ENCODE measurements at regions not wholly inside any gene's neighbourhood (a gene's known extent, or its start where the extent isn't known, plus 50 kb on each side); places are given as distances from the start of the nearest gene placed in this dataset.

GRCh38 chr4:126738527-126738923 lies 894.2 kb upstream of the INTU start:
- Mint-ChIP-seq H3K36me3 (ENCODE audit: low read depth) (no peaks in the 10 kb centered on the region), H3K4me1 (no peaks in the 10 kb centered on the region), H3K4me3 (no peak overlapping the region), H3K27ac (no peak overlapping the region), H3K27me3 (ENCODE audit: low read depth) (no peaks in the 10 kb centered on the region), H3K9me3 (no peaks in the 10 kb centered on the region)
- TF ChIP-seq, protein P1, sequence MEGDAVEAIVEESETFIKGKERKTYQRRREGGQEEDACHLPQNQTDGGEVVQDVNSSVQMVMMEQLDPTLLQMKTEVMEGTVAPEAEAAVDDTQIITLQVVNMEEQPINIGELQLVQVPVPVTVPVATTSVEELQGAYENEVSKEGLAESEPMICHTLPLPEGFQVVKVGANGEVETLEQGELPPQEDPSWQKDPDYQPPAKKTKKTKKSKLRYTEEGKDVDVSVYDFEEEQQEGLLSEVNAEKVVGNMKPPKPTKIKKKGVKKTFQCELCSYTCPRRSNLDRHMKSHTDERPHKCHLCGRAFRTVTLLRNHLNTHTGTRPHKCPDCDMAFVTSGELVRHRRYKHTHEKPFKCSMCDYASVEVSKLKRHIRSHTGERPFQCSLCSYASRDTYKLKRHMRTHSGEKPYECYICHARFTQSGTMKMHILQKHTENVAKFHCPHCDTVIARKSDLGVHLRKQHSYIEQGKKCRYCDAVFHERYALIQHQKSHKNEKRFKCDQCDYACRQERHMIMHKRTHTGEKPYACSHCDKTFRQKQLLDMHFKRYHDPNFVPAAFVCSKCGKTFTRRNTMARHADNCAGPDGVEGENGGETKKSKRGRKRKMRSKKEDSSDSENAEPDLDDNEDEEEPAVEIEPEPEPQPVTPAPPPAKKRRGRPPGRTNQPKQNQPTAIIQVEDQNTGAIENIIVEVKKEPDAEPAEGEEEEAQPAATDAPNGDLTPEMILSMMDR (IDR thresholded peaks at IDR 0.05; ENCODE audit: unreplicated experiment in 3 of 3) = no peak

DNA sequence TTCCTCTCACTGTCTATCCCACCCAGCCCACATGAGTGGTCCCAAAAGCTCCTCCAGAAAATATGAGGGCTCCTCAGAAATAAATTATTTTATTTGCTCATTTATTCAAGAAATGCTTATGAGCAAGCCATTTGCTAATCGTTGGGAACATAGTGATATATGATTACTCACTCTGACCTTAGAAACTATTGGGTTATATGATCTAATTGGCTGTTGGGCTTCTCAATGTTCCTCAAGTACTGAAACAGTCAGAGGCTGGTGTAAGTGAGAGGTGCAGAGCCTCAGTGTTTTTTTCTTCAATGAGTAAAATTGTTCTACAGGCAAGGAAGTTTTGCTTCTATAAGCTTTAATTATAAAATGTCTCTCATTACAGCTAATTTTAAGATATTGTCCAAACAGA lies 893.8 kb upstream of the INTU start:
- H3K27me3 Mint-ChIP-seq (ENCODE audit: low read depth) = no peaks in the 10 kb centered on the region
- TF ChIP-seq, protein P1 (IDR thresholded peaks at IDR 0.05; ENCODE audit: unreplicated experiment in 3 of 3) = no peak
- H3K36me3 Mint-ChIP-seq (ENCODE audit: low read depth) = no peaks in the 10 kb centered on the region
- no peak overlapping the region for H3K27ac Mint-ChIP-seq
- H3K9me3 Mint-ChIP-seq = peaks cover 4% of the 10 kb centered on the region
- H3K4me3 Mint-ChIP-seq = no peak overlapping the region
- H3K4me1 Mint-ChIP-seq = no peaks in the 10 kb centered on the region

DNA sequence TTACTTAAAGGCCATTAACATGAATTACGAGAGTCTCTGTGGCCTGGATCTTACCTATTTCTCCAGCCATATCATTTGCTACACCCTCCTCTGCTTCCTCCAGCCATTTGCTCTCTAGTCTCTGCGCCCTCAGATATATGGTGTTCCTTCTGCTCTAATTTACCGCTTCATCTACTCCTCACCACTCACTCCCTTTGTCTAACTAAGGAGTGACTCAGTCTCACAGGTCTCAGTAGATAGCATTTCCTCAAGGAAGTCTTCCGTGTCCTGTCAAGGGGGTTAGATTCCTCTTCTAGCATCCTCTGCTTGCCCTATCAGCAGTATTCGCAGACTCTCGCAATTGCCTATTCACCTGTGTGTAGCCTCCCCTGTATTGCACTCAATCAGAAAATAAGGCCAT lies 892.1 kb upstream of the INTU start:
- H3K27me3 Mint-ChIP-seq (ENCODE audit: low read depth) = no peaks in the 10 kb centered on the region
- H3K4me1 Mint-ChIP-seq = no peaks in the 10 kb centered on the region
- no peak overlapping the region for H3K4me3 Mint-ChIP-seq
- no peak overlapping the region for H3K27ac Mint-ChIP-seq
- H3K36me3 Mint-ChIP-seq (ENCODE audit: low read depth) = no peaks in the 10 kb centered on the region
- TF ChIP-seq, protein P1 (IDR thresholded peaks at IDR 0.05; ENCODE audit: unreplicated experiment in 3 of 3) = no peak
- H3K9me3 Mint-ChIP-seq = peaks cover 7% of the 10 kb centered on the region

- no peaks in the 10 kb centered on the region for H3K36me3 Mint-ChIP-seq (ENCODE audit: low read depth)
- no peak overlapping the region for H3K27ac Mint-ChIP-seq
- TF ChIP-seq, protein P1 (IDR thresholded peaks at IDR 0.05; ENCODE audit: unreplicated experiment in 3 of 3) = no peak
- no peak overlapping the region for H3K4me3 Mint-ChIP-seq
- no peaks in the 10 kb centered on the region for H3K4me1 Mint-ChIP-seq
- no peaks in the 10 kb centered on the region for H3K27me3 Mint-ChIP-seq (ENCODE audit: low read depth)
- H3K9me3 Mint-ChIP-seq = peaks cover 14% of the 10 kb centered on the region
Observed at GRCh38 chr4:126742048-126742447, 890.7 kb upstream of the INTU start.

DNA sequence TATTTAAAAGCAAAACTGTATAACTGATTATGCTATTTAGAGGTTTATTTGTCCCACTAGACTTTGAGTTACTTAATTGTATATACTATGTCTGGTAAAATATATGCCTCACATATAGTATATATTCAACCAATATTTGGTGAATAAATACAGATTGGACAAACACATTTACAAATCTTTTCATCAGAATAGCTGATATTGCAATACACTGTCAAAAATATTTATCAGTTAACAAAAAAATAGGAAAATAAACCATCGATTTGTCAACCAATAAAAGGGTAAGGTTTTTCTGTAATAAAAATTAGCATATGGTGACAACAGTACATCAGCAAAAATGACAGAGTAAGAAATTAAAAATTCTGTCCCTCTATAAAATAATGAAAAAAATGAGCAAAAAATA lies 889.9 kb upstream of the INTU start:
- Mint-ChIP-seq H3K27ac (no peak overlapping the region), H3K4me1 (no peaks in the 10 kb centered on the region), H3K9me3 (peaks cover 14% of the 10 kb centered on the region), H3K4me3 (no peak overlapping the region), H3K36me3 (ENCODE audit: low read depth) (no peaks in the 10 kb centered on the region), H3K27me3 (ENCODE audit: low read depth) (no peaks in the 10 kb centered on the region)
- TF ChIP-seq, protein P1 (IDR thresholded peaks at IDR 0.05; ENCODE audit: unreplicated experiment in 3 of 3) = no peak

GRCh38 chr4:126748736-126749135 lies 884.0 kb upstream of the INTU start:
- Mint-ChIP-seq H3K27me3 (ENCODE audit: low read depth) (no peaks in the 10 kb centered on the region), H3K36me3 (ENCODE audit: low read depth) (no peaks in the 10 kb centered on the region), H3K4me1 (no peaks in the 10 kb centered on the region), H3K4me3 (no peak overlapping the region), H3K9me3 (peaks cover 12% of the 10 kb centered on the region), H3K27ac (no peak overlapping the region)
- TF ChIP-seq, protein P1 (IDR thresholded peaks at IDR 0.05; ENCODE audit: unreplicated experiment in 3 of 3) = no peak

All from nephron (organoid).